PC-9 (cell line): ENCODE measurements at regions not wholly inside any gene's neighbourhood (a gene's known extent, or its start where the extent isn't known, plus 50 kb on each side); places are given as distances from the start of the nearest gene placed in this dataset.

Experiments used
- CTCF ChIP-seq: fragments of 200-600 bp; sonication (generic); conservative IDR thresholded peaks from 2 replicates; pipeline ENCODE4 v1.6.1; 2017; ENCODE audit warnings: mixed run types, antibody characterized with exemption, mild to moderate bottlenecking, moderate library complexity
- EZH2 ChIP-seq: fragments of 200-600 bp; sonication (generic); IDR thresholded peaks from 2 replicates; pipeline ENCODE4 v1.8.0; 2017; ENCODE audit warnings: antibody characterized with exemption, low read depth

- TF ChIP-seq CTCF (no peak), EZH2 (no peak)
Measured at GRCh38 chr10:64537928-64538327, 1016.7 kb downstream of the REEP3 start.
